ENCODE measurements at regions not wholly inside any gene's neighbourhood (a gene's known extent, or its start where the extent isn't known, plus 50 kb on each side); places are given as distances from the start of the nearest gene placed in this dataset.

DNA sequence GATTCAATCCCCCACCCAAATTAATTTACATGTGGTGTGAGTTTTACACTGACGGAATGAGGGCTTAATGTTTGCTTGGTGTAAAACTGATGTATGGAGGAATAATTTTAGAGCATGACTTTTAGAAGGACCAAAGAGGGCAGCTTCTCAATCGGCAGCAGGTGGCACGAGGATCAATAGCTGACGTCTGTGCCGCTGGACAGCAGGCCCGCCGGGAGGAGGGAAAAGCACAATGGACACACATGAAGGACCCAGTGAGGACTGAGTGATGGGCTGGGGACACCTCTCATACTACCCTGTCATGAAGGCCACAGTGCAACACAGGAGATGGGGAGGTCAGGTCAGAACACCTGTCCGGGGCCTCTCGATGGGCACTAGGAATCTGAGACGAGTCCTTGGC is 61.4 kb upstream of the NSMCE3 start:
- in situ Hi-C loops (cut with HindIII; ENCODE audit: low pct_unique_long_range_greater_than_20kb, low sequenced_read_pairs) = no loop called here
- no peak for DNase-seq (ENCODE audit: low read depth)

DNA sequence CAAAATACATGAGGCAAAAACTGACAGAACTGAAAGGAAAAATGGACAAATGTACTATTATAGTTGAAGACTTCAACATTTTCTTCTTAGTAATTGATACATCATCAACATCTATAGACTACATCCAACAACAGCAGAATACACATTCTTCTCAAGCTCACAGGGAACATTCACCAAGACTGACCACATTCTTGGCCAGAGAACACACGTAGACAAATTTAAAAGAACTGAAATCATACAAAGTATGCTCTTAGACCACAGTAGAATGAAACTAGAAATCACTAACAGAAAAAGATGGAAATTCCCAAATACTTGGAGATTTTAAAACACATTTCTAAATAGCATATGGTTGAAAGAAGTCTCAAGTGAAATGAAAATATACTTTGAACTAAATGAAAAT is 55.1 kb upstream of the NSMCE3 start:
- no peak for DNase-seq (ENCODE audit: low read depth)
- in situ Hi-C loops (cut with HindIII; ENCODE audit: low pct_unique_long_range_greater_than_20kb, low sequenced_read_pairs) = no loop called here

DNA sequence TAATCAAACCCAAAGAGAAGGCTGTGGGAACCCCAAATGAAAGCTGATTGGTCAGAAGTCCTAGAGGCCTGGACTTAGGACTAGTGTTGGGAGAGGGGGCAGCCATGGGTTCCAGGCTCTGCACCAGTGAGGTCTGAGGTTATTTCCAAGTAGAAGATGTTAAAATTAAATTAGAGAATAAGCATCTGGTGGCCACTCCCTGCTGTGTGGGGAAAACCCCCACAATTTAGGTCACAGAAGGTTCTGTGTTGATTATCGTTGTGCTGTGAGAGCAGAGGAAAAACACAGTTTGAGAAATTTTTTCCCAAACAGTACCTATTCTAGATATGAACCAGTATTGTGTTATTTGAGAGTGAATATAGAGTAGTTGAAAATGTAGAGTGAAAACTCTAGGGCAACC is 53.9 kb upstream of the NSMCE3 start:
- in situ Hi-C loops (cut with HindIII; ENCODE audit: low pct_unique_long_range_greater_than_20kb, low sequenced_read_pairs) = no loop called here
- no peak for DNase-seq (ENCODE audit: low read depth)

DNA sequence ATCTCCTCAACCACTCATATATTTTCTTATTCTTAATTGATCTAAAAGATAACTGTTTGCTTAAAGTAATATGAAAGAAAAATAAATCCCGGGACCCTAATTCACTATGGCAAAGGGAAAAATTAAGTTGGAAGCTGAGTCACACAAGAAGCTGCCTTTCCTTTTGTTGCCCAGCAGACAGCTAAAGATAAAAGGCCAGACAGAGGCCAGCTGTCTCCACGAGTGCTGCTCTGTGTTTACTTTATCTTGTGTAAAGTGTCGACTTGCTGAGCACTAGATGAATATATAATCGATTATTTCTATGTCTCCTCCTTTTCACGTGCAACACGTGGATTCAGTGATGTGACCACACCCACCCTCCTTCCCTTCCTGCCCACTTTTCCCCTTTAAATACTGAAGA is 52.8 kb upstream of the NSMCE3 start:
- in situ Hi-C loops (cut with HindIII; ENCODE audit: low pct_unique_long_range_greater_than_20kb, low sequenced_read_pairs) = no loop called here
- no peak for DNase-seq (ENCODE audit: low read depth)

DNA sequence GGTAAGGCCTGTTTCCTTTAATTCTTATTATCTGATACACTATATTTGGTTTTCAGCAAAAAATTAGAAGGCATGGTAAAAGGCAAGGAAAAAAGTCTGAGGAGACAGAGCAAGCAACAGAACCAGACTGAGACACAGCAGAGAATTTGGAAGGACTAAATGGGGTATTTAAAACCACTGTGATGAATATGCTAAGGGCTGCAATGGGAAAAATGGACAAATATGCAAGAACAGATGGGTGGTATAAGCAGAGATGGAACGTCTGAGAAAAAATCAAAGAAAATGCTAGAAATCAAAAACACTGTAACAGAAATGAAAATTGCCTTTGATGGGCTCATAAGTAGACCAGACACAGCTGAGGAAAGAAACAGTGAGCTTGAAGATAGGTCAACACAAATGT is 50.8 kb upstream of the NSMCE3 start:
- no peak for DNase-seq (ENCODE audit: low read depth)
- in situ Hi-C loops (cut with HindIII; ENCODE audit: low pct_unique_long_range_greater_than_20kb, low sequenced_read_pairs) = no loop called here

DNA sequence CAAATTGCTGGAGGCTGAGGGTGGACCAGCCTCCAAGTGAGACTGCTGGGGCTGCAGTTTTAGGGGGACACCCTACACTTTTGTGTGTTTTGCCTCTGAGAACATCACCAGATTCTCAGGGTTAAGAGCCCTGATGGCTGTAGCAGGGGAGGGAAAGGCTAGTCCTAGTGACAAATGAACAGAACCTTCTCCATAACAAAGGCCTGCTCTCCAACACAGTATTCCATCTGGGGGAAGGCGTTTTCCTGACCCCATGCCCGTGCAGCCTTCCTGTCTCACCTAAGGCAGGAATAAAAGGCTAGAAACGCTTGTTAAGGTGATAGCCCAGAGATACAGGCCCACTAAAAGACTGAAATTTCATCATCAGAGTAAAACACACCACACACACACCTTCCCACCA is 50.2 kb upstream of the NSMCE3 start:
- DNase-seq (ENCODE audit: low read depth) = no peak
- in situ Hi-C loops (cut with HindIII; ENCODE audit: low pct_unique_long_range_greater_than_20kb, low sequenced_read_pairs) = no loop called here

Measured in Caki2 (cell line).